AG04450 (cell line): ENCODE measurements at regions not wholly inside any gene's neighbourhood (a gene's known extent, or its start where the extent isn't known, plus 50 kb on each side); places are given as distances from the start of the nearest gene placed in this dataset.

Source experiments
- CTCF ChIA-PET: fragments of 300-600, 350-600 bp; formaldehyde crosslinking; extraction: SDS; loops from one replicate; lab custom pipeline; 2022; ENCODE audit warnings: antibody characterized with exemption, inconsistent platforms; lab: Charles Lee
- POLR2A ChIA-PET: fragments of 350-600 bp; formaldehyde crosslinking; extraction: SDS; loops from one replicate; lab custom pipeline; 2021; ENCODE audit warnings: antibody characterized with exemption, inconsistent platforms; lab: Yijun Ruan, JAX
- DNase-seq: peaks from one replicate; pipeline ENCODE4 v3.0.0-alpha.2; 2011; ENCODE audit warnings: low read depth, low spot score
- H3K27ac ChIP-seq: one replicate; pipeline ENCODE4 v1.5.1; 2012; ENCODE audit warnings: low read depth, low read length, control low read depth
- H3K27me3 ChIP-seq: one replicate; pipeline ENCODE4 v1.6.0; 2012; ENCODE audit warnings: low read length; ENCODE audit not compliant: control insufficient read depth, insufficient read depth
- H3K4me3 ChIP-seq: 2 replicates; pipeline ENCODE4 v1.5.1; 2011; ENCODE audit warnings: mild to moderate bottlenecking, low read depth, low read length, control low read depth
- H3K9me3 ChIP-seq: 2 replicates; pipeline ENCODE4 v1.5.1; 2012; ENCODE audit warnings: low read length; ENCODE audit not compliant: control insufficient read depth, insufficient read depth
- TF ChIP-seq, protein P1 (sequence below): IDR thresholded peaks from 2 replicates; pipeline ENCODE4 v1.5.1; 2011; ENCODE audit warnings: low read depth, low read length, control low read depth, inconsistent platforms

DNA sequence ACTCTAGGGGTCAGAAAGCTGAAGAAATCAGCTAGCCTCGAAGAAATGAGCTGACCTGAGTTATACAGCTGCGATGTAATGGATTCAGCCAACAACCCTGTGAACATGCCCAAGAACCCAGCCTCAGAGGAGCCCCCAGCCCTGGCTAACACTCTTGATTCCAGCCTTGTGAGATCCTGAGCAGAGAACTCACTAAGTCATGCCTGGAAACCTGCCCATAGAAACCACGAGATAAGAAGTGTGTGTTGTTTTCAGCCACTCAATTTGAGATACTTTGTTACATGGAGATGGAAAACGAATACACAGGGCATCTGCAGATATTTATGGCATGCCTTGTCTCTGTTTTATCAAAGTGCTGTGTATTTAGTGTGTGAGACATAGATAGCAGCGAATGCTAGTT is 265.2 kb downstream of the QKI start:
- CTCF ChIA-PET, result no interaction called here
- TF ChIP-seq, protein P1, sequence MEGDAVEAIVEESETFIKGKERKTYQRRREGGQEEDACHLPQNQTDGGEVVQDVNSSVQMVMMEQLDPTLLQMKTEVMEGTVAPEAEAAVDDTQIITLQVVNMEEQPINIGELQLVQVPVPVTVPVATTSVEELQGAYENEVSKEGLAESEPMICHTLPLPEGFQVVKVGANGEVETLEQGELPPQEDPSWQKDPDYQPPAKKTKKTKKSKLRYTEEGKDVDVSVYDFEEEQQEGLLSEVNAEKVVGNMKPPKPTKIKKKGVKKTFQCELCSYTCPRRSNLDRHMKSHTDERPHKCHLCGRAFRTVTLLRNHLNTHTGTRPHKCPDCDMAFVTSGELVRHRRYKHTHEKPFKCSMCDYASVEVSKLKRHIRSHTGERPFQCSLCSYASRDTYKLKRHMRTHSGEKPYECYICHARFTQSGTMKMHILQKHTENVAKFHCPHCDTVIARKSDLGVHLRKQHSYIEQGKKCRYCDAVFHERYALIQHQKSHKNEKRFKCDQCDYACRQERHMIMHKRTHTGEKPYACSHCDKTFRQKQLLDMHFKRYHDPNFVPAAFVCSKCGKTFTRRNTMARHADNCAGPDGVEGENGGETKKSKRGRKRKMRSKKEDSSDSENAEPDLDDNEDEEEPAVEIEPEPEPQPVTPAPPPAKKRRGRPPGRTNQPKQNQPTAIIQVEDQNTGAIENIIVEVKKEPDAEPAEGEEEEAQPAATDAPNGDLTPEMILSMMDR, result no peak
- DNase-seq, result no peak
- Histone ChIP-seq H3K27ac (no peak overlapping the region), H3K4me3 (no peak overlapping the region), H3K9me3 (no peaks in the 10 kb centered on the region), H3K27me3 (no peaks in the 10 kb centered on the region)
- POLR2A ChIA-PET, result no interaction called here

DNA sequence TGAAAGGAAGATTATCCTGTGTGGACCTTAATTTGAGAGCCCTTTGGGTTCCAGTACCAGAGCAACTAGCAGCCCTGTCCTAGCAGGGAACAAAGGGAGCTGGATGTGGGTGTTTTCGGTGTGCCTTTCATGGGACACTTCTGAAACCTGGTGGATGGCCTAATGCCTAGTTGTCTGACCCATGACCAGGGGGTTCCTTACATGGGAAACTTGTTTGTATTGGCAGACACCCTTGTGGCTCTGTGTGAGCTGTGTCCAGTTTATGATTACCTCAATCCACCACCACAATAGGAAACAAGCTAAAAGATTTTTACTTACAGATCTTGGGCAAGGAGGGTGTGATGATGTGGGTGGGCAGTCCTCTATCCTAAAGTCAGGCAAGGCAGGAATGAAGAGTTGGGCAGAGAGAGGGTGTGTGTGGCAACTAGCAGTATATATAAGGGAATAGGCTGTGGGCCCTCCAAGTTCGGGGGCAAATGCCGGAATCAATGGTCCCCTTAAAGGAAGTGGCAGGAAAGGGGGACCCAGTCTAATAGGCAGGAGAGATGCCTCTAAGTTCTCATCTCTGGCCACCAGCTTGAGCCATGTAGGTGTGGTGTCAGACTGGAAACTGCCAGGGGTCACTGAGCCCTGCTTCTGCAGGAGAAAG is 264.6 kb downstream of the QKI start:
- ChIA-PET CTCF (no interaction called here), POLR2A (no interaction called here)
- TF ChIP-seq, protein P1, result no peak

DNA sequence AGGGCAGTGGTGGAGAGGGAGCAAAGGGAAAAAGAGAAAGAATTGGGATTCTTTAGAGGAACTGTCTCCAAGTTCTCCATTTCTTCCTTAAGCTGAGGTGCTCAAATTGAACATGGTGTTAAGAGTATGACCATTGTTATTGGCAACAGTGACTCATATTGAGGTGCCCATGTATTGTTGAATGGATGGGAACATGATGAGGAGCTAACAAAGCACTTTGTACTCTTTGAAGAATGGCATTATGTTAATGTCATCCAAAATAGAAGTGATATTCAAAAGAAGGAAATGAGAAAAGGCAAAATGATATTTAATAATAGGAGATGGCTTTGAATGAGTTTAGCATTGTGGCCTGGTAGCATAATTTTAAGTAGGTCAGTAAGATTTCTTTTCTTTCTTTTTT is 261.1 kb downstream of the QKI start:
- Histone ChIP-seq H3K9me3 (peaks cover 12% of the 10 kb centered on the region), H3K27ac (no peak overlapping the region), H3K4me3 (no peak overlapping the region), H3K27me3 (no peaks in the 10 kb centered on the region)
- ChIA-PET POLR2A (no interaction called here), CTCF (no interaction called here)
- DNase-seq, result no peak
- TF ChIP-seq, protein P1, result no peak

More for the DNA sequence above, 264.6 kb downstream of the QKI start:
- no peaks in the 10 kb centered on the region for H3K27me3 ChIP-seq
- no peak overlapping the region for H3K4me3 ChIP-seq
- H3K9me3 ChIP-seq, result no peaks in the 10 kb centered on the region
- DNase-seq, result no peak
- no peak overlapping the region for H3K27ac ChIP-seq

DNA sequence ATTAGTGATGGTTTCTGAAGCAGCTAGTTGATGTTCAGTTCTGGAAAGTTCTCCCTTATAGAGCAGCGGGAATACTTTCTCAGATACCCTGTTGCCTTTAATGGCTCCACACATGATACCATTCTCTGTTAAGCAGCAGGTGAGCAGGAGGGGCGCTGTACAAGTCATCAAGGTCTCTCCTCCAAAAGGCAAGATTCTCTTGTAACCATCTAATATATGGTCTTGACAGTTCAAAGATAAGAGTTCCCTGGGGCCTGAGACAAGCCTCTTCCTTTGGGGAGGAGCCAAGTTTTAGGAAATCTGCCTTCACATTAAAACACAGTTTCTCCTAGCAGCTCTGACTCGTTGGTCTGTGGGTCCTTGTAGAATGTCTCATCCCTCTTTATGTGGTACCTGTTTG is 258.2 kb downstream of the QKI start:
- DNase-seq, result no peak
- ChIA-PET CTCF (no interaction called here), POLR2A (no interaction called here)
- Histone ChIP-seq H3K27ac (no peak overlapping the region), H3K4me3 (no peak overlapping the region), H3K9me3 (peaks cover 12% of the 10 kb centered on the region), H3K27me3 (no peaks in the 10 kb centered on the region)
- TF ChIP-seq, protein P1, result no peak

DNA sequence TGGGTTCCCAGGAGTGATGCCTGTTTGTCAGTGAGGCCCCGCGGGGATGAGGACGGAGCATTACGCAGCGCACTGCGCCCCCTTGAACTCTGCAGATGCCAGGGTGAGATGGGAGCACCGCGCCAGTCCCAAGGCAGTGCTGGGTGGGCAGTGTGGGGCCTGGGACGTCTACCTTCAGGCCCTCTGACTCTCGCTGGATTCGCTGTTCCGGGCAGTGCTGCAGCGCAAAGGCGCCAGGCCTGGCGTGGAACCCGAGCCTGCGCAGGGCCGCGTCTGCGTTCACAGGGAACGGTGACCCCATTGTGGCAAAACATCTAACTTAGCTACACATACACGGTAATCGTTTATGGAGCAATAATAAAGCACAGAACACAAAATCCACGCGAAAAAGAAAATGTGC is 257.3 kb downstream of the QKI start:
- no peak for DNase-seq
- Histone ChIP-seq H3K27ac (no peak overlapping the region), H3K27me3 (no peaks in the 10 kb centered on the region), H3K4me3 (no peak overlapping the region), H3K9me3 (peaks cover 15% of the 10 kb centered on the region)
- ChIA-PET CTCF (no interaction called here), POLR2A (no interaction called here)
- TF ChIP-seq, protein P1, result no peak
